ENCODE measurements at regions not wholly inside any gene's neighbourhood (a gene's known extent, or its start where the extent isn't known, plus 50 kb on each side); places are given as distances from the start of the nearest gene placed in this dataset.
"Not testable (repeated sequence)": the region's sequence is repeated elsewhere in the genome, so short reads cannot be mapped to it uniquely, and the experiment has no call there.

DNA sequence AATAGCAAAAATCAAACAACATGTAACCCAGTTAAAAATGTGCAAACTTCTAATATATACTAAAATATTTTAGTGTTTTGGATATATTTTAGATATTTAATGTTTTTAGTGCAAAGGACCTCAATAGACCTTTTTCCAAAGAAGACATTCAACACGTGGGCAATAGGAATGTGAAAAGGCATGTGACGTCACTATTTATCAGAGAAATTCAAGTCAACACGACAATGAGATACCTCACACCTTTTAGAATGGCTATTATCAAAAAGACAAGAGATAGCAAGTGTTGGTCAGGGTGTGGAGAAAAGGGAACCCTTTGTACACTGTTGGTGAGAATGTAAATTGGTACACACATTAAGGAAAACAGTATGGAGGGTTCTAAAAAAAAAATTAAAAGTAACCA is 115.6 kb upstream of the FAM47B start:
- TF ChIP-seq ZFX (IDR thresholded peaks at IDR 0.05; ENCODE audit: borderline replicate concordance), result no peak
- no peak for TF ChIP-seq CTCF (IDR thresholded peaks at IDR 0.05)

GRCh38 chrX:34839451-34839850 is 103.1 kb upstream of the FAM47B start:
- TF ChIP-seq ZFX (IDR thresholded peaks at IDR 0.05; ENCODE audit: borderline replicate concordance) (no peak), CTCF (IDR thresholded peaks at IDR 0.05) (no peak)
- H3K27ac ChIP-seq, result no peak overlapping the region

More for the DNA sequence above, 115.6 kb upstream of the FAM47B start:
- no peak overlapping the region for H3K27ac ChIP-seq

GRCh38 chrX:34841205-34841604 is 101.4 kb upstream of the FAM47B start:
- H3K27ac ChIP-seq, result not testable (repeated sequence)

DNA sequence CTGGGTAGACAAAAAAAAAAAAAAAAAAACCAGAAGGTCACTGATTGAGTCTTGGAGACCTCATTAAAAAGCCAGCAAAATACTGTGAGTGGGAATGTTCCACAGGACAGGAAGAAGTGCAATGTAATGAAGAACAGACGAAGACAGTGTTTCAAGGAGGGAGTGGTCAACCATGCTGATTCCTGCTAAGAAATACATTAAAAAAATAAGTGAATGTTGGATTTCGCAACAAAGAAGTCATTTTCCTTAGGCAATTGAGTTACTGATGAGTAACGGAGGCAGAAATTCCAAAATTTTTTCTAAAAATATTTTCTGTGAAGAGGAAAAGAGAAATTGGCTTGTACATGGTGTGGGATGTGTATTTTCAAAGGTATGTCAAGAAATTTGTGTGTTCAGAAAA is 94.3 kb upstream of the FAM47B start:
- TF ChIP-seq CTCF (IDR thresholded peaks at IDR 0.05) (no peak), ZFX (IDR thresholded peaks at IDR 0.05; ENCODE audit: borderline replicate concordance) (no peak)
- H3K27ac ChIP-seq, result no peak overlapping the region

DNA sequence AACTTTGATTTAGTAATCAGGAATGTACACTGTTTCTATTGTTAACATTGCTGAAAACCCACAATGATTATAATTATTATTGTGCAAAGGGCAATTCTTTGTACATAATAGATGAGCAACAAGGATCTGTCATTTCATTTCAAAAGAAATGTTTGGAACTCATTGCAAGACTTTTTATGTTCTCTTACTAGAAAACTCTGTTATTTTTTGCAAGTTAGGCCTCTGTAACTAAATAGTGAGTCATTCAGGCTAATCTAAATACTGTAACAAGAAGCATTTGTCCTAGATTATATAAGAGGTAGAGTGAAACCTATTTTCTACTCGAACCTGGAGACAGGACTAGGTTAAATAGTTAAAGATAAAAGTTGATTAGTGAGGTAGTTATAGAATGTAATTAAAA is 93.2 kb upstream of the FAM47B start:
- no peak overlapping the region for H3K27ac ChIP-seq
- TF ChIP-seq CTCF (IDR thresholded peaks at IDR 0.05) (no peak), ZFX (IDR thresholded peaks at IDR 0.05; ENCODE audit: borderline replicate concordance) (no peak)

DNA sequence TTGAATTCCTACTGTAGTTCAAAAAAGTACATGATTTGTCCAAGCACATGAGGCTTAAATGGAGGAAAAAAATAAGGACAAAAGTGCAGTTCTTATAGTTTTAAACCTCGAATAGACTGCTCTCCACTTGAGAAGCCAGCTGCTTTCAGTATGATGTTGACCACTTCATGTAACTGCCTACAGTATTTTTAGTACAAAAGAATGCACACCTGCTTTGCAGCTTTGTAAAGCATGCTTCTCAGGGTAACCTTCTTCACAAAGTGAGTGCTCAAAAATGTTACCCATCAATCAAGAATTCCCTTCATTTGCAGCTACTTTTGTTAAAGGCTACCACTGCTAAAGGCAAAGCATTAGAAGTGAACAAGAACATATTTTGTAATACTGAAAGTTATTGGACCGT is 83.4 kb upstream of the FAM47B start:
- no peak for TF ChIP-seq ZFX (IDR thresholded peaks at IDR 0.05; ENCODE audit: borderline replicate concordance)
- no peak for TF ChIP-seq CTCF (IDR thresholded peaks at IDR 0.05)
- no peak overlapping the region for H3K27ac ChIP-seq

GRCh38 chrX:34863906-34864305 is 78.7 kb upstream of the FAM47B start:
- TF ChIP-seq CTCF (IDR thresholded peaks at IDR 0.05) (no peak), ZFX (IDR thresholded peaks at IDR 0.05; ENCODE audit: borderline replicate concordance) (no peak)
- no peak overlapping the region for H3K27ac ChIP-seq

DNA sequence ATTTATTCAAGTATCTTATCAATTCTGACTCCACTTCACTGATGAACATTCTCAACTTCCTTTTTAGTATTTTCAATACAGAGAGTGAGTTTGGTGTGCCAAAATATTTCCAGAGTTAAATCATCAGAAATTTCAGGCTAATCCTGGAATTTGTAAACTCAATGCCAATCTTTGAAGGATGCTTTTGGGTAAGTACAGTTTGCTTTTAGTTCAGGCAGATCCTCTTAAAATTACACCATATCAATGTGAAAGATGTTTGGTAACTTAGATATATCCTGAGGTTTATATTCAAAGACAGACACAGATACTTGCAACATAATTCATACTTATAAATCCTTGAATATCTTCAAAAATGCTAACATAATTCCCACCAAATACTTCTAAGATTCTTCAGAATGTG is 76.0 kb upstream of the FAM47B start:
- H3K27ac ChIP-seq, result no peak overlapping the region
- no peak for TF ChIP-seq CTCF (IDR thresholded peaks at IDR 0.05)
- TF ChIP-seq ZFX (IDR thresholded peaks at IDR 0.05; ENCODE audit: borderline replicate concordance), result no peak
